Ecto neural progenitor cell (in vitro differentiated cells): ENCODE measurements at regions not wholly inside any gene's neighbourhood (a gene's known extent, or its start where the extent isn't known, plus 50 kb on each side); places are given as distances from the start of the nearest gene placed in this dataset.

Source experiments
- DNase-seq: peaks from one replicate; pipeline ENCODE4 v3.0.0-alpha.2; 2018; ENCODE audit warnings: low spot score

- no peak for DNase-seq
These were observed 357.0 kb downstream of the FBXO15 start for GRCh38 chr18:73790587-73790986.

- no peak for DNase-seq
These were observed 360.3 kb downstream of the FBXO15 start for GRCh38 chr18:73787316-73787715.

GRCh38 chr18:73785300-73785699 is 362.3 kb downstream of the FBXO15 start:
- DNase-seq: no peak

GRCh38 chr18:73784853-73785252 is 362.8 kb downstream of the FBXO15 start:
- no peak for DNase-seq

GRCh38 chr18:73782405-73782804 is 365.2 kb downstream of the FBXO15 start:
- no peak for DNase-seq

GRCh38 chr18:73780218-73780617 is 367.4 kb downstream of the FBXO15 start:
- DNase-seq: no peak

GRCh38 chr18:73778032-73778359 is 369.6 kb downstream of the FBXO15 start:
- DNase-seq: no peak

GRCh38 chr18:73777356-73778031 is 370.1 kb downstream of the FBXO15 start:
- no peak for DNase-seq

- no peak for DNase-seq
These were observed 372.7 kb downstream of the FBXO15 start for GRCh38 chr18:73774811-73775509.

GRCh38 chr18:73768043-73768442 is 379.6 kb downstream of the FBXO15 start:
- no peak for DNase-seq

GRCh38 chr18:73766910-73767515 is 380.6 kb downstream of the FBXO15 start:
- DNase-seq: no peak

- no peak for DNase-seq
These were observed 389.2 kb downstream of the FBXO15 start for GRCh38 chr18:73758446-73758845.

- no peak for DNase-seq
These were observed 391.2 kb downstream of the FBXO15 start for GRCh38 chr18:73756256-73757091.

GRCh38 chr18:73752965-73753364 is 394.7 kb downstream of the FBXO15 start:
- DNase-seq: no peak

- no peak for DNase-seq
These were observed 395.1 kb downstream of the FBXO15 start for GRCh38 chr18:73752546-73752945.

GRCh38 chr18:73750052-73750451 is 397.6 kb downstream of the FBXO15 start:
- no peak for DNase-seq

GRCh38 chr18:73749304-73749703 is 398.3 kb downstream of the FBXO15 start:
- DNase-seq: no peak

GRCh38 chr18:73748731-73749130 is 398.9 kb downstream of the FBXO15 start:
- no peak for DNase-seq

- no peak for DNase-seq
These were observed 401.5 kb downstream of the FBXO15 start for GRCh38 chr18:73746101-73746500.

GRCh38 chr18:73742957-73743356 is 404.7 kb downstream of the FBXO15 start:
- DNase-seq: no peak

GRCh38 chr18:73741946-73742345 is 405.7 kb downstream of the FBXO15 start:
- no peak for DNase-seq

- no peak for DNase-seq
These were observed 408.5 kb downstream of the FBXO15 start for GRCh38 chr18:73739098-73739497.

- no peak for DNase-seq
These were observed 409.6 kb downstream of the FBXO15 start for GRCh38 chr18:73737990-73738389.
